Upper lobe of right lung (tissue), 1 donor: ENCODE measurements at regions not wholly inside any gene's neighbourhood (a gene's known extent, or its start where the extent isn't known, plus 50 kb on each side); places are given as distances from the start of the nearest gene placed in this dataset.

Source experiments
- ATAC-seq: fragments of 200-7000 bp; cut with Tn5 transposase; one replicate; pipeline ENCODE4 v1.9.1; 2020; ENCODE audit warnings: mild to moderate bottlenecking, moderate library complexity
- DNase-seq: peaks from one replicate; pipeline ENCODE4 v3.0.0-alpha.2; 2020
- H3K27ac ChIP-seq: fragments of 200-600 bp; one replicate; pipeline ENCODE4 v1.8.0; 2022
- H3K27me3 ChIP-seq: fragments of 200-600 bp; one replicate; pipeline ENCODE4 v1.8.0; 2022; ENCODE audit warnings: mild to moderate bottlenecking
- H3K36me3 ChIP-seq: fragments of 200-600 bp; one replicate; pipeline ENCODE4 v1.8.0; 2022
- H3K4me1 ChIP-seq: fragments of 200-600 bp; one replicate; pipeline ENCODE4 v1.8.0; 2022
- H3K4me3 ChIP-seq: fragments of 200-600 bp; one replicate; pipeline ENCODE4 v1.8.0; 2022; ENCODE audit warnings: mild to moderate bottlenecking
- H3K9me3 ChIP-seq: fragments of 200-600 bp; one replicate; pipeline ENCODE4 v1.8.0; 2022
- intact Hi-C: fragments of 100-400 bp; cut with DNase I; formaldehyde crosslinking; loops from one replicate; pipeline ENCODE4 v1.11.0; 2022
- TF ChIP-seq, protein P1 (sequence below): fragments of 200-600 bp; IDR thresholded peaks from one replicate; pipeline ENCODE4 v1.8.0; 2022; ENCODE audit warnings: antibody characterized with exemption
- donor health status: DM: no; HTN: yes; CAD: no; lungs with severe emphysema.

DNA sequence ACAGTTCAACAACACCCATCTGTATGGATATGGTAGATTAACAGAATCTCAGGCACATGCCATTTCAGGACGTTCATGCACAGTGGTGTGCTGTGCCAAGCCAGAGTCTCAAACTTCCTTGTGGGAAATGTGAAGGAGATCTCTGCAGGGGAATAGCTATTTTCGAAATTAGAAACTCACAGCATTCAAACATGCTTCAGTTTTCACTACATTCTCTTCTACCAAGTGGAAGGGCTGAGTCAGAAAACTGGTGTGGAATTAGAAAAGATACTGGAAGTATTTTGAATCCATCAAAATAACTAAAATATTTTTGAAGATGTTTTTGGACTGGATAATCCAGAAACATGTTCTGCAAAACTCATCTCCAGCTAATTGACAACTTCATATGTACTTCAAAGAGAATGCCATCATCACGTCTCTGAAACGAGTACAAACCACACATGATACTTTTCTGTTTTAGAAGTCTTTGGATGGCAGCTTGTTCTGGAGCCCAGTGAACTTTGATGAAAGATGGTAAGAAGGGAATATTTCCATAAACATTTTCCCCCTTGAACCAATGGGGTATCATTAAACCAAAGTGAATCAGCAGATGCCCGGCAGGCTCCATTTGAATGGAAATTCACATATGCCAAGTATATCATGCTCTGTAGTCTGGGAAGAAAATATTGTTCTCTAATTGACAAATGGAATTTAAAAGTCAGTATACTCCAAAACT lies 616.3 kb upstream of the IGFBP3 start:
- Histone ChIP-seq H3K4me1 (no peaks in the 10 kb centered on the region), H3K27ac (no peak overlapping the region), H3K27me3 (no peaks in the 10 kb centered on the region), H3K4me3 (no peak overlapping the region), H3K9me3 (no peaks in the 10 kb centered on the region), H3K36me3 (no peaks in the 10 kb centered on the region)
- no peak for ATAC-seq
- TF ChIP-seq, protein P1, sequence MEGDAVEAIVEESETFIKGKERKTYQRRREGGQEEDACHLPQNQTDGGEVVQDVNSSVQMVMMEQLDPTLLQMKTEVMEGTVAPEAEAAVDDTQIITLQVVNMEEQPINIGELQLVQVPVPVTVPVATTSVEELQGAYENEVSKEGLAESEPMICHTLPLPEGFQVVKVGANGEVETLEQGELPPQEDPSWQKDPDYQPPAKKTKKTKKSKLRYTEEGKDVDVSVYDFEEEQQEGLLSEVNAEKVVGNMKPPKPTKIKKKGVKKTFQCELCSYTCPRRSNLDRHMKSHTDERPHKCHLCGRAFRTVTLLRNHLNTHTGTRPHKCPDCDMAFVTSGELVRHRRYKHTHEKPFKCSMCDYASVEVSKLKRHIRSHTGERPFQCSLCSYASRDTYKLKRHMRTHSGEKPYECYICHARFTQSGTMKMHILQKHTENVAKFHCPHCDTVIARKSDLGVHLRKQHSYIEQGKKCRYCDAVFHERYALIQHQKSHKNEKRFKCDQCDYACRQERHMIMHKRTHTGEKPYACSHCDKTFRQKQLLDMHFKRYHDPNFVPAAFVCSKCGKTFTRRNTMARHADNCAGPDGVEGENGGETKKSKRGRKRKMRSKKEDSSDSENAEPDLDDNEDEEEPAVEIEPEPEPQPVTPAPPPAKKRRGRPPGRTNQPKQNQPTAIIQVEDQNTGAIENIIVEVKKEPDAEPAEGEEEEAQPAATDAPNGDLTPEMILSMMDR: no peak
- no peak for DNase-seq
- intact Hi-C loops: no loop called here

DNA sequence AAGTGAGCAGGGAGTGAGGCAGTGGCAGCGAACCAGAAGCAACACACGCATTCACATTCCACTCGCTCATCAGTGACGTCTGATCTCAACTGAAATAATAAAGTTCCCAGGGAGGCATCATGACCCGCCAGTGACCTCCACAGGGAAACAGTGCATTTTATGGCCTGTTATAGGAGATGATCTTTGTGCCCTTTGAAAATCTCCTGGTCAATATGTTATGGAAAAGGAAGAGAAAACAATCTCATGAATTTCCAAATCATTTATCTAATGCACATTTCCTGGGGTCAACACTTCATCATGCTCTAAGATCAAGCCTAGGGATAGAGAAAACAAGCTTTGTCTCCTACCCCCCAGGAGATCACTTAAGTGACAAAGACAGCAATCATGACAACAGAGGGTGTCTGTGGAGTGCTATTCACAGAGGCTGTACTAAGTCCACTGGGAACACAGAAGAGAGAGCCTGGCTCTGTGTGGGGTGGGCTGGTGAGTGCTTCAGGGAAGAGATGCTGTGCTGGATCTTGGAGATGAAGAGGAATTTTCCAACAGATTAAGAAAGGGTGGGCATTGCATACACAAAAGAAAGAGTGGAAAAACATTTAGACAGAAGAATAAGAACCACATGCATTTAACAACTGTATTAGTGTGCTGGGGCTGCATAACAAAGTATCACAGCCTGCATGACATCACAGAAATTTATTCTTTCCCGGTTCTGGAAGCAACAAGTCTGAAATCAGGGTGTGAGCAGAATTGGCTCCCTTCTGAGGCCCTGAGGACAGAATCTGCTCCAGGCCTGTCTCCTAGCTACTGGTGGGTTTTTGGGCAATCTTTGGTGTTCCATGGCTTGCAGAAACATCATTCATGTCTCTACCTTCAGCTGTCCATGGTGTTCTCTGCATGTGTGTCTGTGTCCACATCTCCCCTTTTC lies 613.9 kb upstream of the IGFBP3 start:
- TF ChIP-seq, protein P1: no peak
- Histone ChIP-seq H3K4me1 (no peaks in the 10 kb centered on the region), H3K36me3 (no peaks in the 10 kb centered on the region), H3K27ac (no peak overlapping the region), H3K27me3 (no peaks in the 10 kb centered on the region), H3K4me3 (no peak overlapping the region), H3K9me3 (no peaks in the 10 kb centered on the region)
- ATAC-seq: no peak
- no peak for DNase-seq
- intact Hi-C loops: no loop called here

DNA sequence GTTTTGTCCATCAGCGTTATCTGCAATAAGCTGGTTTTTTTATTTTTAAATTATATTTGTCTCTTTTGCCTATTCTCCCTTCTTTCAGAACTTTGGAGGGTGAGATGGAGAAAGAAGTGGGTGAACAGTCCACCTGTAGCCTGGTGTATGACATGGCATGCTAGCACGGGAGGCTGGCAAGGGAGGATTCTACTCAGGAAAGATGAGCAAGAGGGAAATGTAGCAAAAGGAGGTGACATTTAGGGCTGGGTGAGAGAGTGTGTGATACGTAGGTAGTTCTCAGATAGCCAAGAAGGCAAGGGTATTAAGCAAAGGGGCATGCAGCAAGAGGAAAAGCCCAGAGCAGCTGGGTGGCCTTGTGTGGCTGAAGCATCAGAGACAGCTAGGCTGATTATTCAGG lies 612.9 kb upstream of the IGFBP3 start:
- Histone ChIP-seq H3K36me3 (no peaks in the 10 kb centered on the region), H3K27ac (no peak overlapping the region), H3K4me3 (no peak overlapping the region), H3K9me3 (no peaks in the 10 kb centered on the region), H3K4me1 (no peaks in the 10 kb centered on the region), H3K27me3 (no peaks in the 10 kb centered on the region)
- intact Hi-C loops: no loop called here
- ATAC-seq (no peak), DNase-seq (no peak)
- TF ChIP-seq, protein P1: no peak

DNA sequence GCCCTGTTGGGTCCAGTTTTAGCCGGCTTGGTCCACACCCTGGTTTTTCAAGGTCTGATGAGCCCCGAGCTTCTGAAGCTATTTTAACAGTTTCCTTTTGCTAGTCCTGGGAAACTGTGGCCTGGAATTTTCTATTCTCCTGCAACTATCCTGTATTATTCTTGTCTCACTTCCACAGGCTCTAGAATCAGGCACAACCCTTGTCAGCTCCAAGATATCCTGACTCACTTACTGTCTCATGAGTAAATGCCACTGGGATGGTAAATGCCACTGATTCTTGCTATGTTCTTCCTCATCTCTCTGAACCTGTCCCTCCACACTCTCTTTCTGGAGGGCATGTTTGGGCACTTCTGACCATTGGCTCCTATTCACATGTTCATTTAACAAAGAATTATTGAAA lies 611.5 kb upstream of the IGFBP3 start:
- no peaks in the 10 kb centered on the region for H3K27me3 ChIP-seq
- no peaks in the 10 kb centered on the region for H3K9me3 ChIP-seq
- ATAC-seq (no peak), DNase-seq (no peak)
- no peak overlapping the region for H3K4me3 ChIP-seq
- H3K4me1 ChIP-seq: no peaks in the 10 kb centered on the region
- intact Hi-C loops: no loop called here
- no peaks in the 10 kb centered on the region for H3K36me3 ChIP-seq
- H3K27ac ChIP-seq: no peak overlapping the region
- TF ChIP-seq, protein P1: no peak

DNA sequence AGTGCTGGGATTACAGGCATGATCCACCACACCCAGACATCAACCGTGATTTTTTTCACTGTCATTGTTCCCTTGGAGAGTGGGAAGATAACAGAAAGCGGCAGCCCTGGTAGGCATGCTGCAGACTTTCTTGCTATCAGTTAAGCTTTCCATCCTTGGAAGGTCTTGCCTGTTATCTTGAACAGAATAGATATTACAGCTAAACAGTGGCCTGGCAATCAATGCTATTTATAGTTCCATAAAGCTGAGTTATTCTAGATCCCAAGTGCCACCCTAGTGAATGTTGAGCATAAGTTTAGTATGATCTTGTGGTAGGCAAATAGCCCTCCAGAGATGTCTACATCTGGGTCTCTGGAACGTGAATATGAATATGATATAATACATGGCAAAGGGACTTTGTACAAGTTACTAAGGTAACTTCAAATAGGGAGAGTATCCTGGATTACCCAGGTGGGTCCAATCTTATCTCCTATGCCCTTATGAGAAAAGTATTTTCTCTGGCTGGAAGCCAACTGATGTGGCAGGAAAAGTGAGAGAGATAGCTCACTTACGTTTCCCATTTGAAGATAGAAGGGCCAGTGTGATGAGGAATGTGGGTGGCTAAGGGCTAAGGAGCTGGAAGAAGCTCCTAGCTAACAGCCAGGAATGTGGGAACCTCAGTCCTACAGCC lies 609.1 kb upstream of the IGFBP3 start:
- H3K27me3 ChIP-seq: no peaks in the 10 kb centered on the region
- intact Hi-C loops: no loop called here
- ATAC-seq (no peak), DNase-seq (no peak)
- peaks cover 3% of the 10 kb centered on the region for H3K9me3 ChIP-seq
- H3K27ac ChIP-seq: no peak overlapping the region
- no peaks in the 10 kb centered on the region for H3K4me1 ChIP-seq
- TF ChIP-seq, protein P1: no peak
- H3K4me3 ChIP-seq: no peak overlapping the region
- H3K36me3 ChIP-seq: no peaks in the 10 kb centered on the region
